HepG2 (cell line): ENCODE measurements at regions not wholly inside any gene's neighbourhood (a gene's known extent, or its start where the extent isn't known, plus 50 kb on each side); places are given as distances from the start of the nearest gene placed in this dataset.

Experiments
- CENPBD1 ChIP-seq: sonication (generic); formaldehyde crosslinking; IDR thresholded peaks from 2 replicates; pipeline ENCODE4 v1.8.0; 2022; ENCODE audit warnings: missing genetic modification reagents, low read depth, mild to moderate bottlenecking, borderline replicate concordance
- EP300 ChIP-seq, 3 experiments: sonication (generic) in 1 of 3; formaldehyde crosslinking in 1 of 3; IDR thresholded peaks; 2 replicates each; pipeline versions ENCODE4 v1.5.1 to v1.6.1; 2011 to 2020; ENCODE audit warnings: low read depth in 2 of 3, low read length in 2 of 3, borderline replicate concordance in 1 of 3, improper control_type of control experiment in 1 of 3, mild to moderate bottlenecking in 1 of 3, missing genetic modification reagents in 1 of 3, moderate library complexity in 1 of 3
- PHB2 ChIP-seq: fragments of 450-650 bp; IDR thresholded peaks from 2 replicates; pipeline ENCODE4 v1.6.1; 2018; ENCODE audit not compliant: partially characterized antibody
- PLRG1 ChIP-seq: fragments of 450-650 bp; conservative IDR thresholded peaks from 2 replicates; pipeline ENCODE4 v1.6.1; 2016
- ZBTB4 ChIP-seq: sonication (generic); formaldehyde crosslinking; IDR thresholded peaks from 2 replicates; pipeline ENCODE4 v1.4.0; 2020; ENCODE audit warnings: missing genetic modification reagents, mild to moderate bottlenecking, borderline replicate concordance
- ZNF136 ChIP-seq: sonication (generic); formaldehyde crosslinking; IDR thresholded peaks from 2 replicates; pipeline ENCODE4 v1.8.1; 2022; ENCODE audit warnings: low read depth, mild to moderate bottlenecking, moderate library complexity, missing genetic modification reagents
- ZNF275 ChIP-seq: sonication (generic); formaldehyde crosslinking; IDR thresholded peaks from 2 replicates; pipeline ENCODE4 v1.8.0; 2022; ENCODE audit warnings: missing genetic modification reagents, mild to moderate bottlenecking, inconsistent platforms, borderline replicate concordance
- TF ChIP-seq, protein P1 (sequence below): sonication (generic); formaldehyde crosslinking; IDR thresholded peaks from 2 replicates; pipeline ENCODE4 v1.4.0; 2020; ENCODE audit warnings: missing genetic modification reagents
- TF ChIP-seq, protein P2 (sequence below): sonication (generic); formaldehyde crosslinking; IDR thresholded peaks from 2 replicates; pipeline ENCODE4 v1.4.0; 2020; ENCODE audit warnings: missing genetic modification reagents
- TF ChIP-seq, protein P3 (sequence below): sonication (generic); IDR thresholded peaks from 2 replicates; pipeline ENCODE4 v1.6.1; 2016; ENCODE audit warnings: low read depth, borderline replicate concordance
- TF ChIP-seq, protein P4 (sequence below): IDR thresholded peaks from 2 replicates; pipeline ENCODE4 v1.6.1; 2016; ENCODE audit warnings: control low read depth

- TF ChIP-seq, protein P1, sequence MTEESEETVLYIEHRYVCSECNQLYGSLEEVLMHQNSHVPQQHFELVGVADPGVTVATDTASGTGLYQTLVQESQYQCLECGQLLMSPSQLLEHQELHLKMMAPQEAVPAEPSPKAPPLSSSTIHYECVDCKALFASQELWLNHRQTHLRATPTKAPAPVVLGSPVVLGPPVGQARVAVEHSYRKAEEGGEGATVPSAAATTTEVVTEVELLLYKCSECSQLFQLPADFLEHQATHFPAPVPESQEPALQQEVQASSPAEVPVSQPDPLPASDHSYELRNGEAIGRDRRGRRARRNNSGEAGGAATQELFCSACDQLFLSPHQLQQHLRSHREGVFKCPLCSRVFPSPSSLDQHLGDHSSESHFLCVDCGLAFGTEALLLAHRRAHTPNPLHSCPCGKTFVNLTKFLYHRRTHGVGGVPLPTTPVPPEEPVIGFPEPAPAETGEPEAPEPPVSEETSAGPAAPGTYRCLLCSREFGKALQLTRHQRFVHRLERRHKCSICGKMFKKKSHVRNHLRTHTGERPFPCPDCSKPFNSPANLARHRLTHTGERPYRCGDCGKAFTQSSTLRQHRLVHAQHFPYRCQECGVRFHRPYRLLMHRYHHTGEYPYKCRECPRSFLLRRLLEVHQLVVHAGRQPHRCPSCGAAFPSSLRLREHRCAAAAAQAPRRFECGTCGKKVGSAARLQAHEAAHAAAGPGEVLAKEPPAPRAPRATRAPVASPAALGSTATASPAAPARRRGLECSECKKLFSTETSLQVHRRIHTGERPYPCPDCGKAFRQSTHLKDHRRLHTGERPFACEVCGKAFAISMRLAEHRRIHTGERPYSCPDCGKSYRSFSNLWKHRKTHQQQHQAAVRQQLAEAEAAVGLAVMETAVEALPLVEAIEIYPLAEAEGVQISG (CRISPR knock-in tag): no peak
- TF ChIP-seq ZBTB4 (CRISPR knock-in tag) (no peak), PLRG1 (no peak), EP300 (IDR thresholded peaks at IDR 0.05; ENCODE audit: low read depth in 2 of 2, low read length in 2 of 2) (no peak), EP300 (CRISPR knock-in tag; IDR thresholded peaks at IDR 0.05; ENCODE audit: borderline replicate concordance) (no peak), ZNF136 (CRISPR knock-in tag) (no peak), CENPBD1 (CRISPR knock-in tag) (no peak), PHB2 (no peak), ZNF275 (no peak)
- TF ChIP-seq, protein P2, sequence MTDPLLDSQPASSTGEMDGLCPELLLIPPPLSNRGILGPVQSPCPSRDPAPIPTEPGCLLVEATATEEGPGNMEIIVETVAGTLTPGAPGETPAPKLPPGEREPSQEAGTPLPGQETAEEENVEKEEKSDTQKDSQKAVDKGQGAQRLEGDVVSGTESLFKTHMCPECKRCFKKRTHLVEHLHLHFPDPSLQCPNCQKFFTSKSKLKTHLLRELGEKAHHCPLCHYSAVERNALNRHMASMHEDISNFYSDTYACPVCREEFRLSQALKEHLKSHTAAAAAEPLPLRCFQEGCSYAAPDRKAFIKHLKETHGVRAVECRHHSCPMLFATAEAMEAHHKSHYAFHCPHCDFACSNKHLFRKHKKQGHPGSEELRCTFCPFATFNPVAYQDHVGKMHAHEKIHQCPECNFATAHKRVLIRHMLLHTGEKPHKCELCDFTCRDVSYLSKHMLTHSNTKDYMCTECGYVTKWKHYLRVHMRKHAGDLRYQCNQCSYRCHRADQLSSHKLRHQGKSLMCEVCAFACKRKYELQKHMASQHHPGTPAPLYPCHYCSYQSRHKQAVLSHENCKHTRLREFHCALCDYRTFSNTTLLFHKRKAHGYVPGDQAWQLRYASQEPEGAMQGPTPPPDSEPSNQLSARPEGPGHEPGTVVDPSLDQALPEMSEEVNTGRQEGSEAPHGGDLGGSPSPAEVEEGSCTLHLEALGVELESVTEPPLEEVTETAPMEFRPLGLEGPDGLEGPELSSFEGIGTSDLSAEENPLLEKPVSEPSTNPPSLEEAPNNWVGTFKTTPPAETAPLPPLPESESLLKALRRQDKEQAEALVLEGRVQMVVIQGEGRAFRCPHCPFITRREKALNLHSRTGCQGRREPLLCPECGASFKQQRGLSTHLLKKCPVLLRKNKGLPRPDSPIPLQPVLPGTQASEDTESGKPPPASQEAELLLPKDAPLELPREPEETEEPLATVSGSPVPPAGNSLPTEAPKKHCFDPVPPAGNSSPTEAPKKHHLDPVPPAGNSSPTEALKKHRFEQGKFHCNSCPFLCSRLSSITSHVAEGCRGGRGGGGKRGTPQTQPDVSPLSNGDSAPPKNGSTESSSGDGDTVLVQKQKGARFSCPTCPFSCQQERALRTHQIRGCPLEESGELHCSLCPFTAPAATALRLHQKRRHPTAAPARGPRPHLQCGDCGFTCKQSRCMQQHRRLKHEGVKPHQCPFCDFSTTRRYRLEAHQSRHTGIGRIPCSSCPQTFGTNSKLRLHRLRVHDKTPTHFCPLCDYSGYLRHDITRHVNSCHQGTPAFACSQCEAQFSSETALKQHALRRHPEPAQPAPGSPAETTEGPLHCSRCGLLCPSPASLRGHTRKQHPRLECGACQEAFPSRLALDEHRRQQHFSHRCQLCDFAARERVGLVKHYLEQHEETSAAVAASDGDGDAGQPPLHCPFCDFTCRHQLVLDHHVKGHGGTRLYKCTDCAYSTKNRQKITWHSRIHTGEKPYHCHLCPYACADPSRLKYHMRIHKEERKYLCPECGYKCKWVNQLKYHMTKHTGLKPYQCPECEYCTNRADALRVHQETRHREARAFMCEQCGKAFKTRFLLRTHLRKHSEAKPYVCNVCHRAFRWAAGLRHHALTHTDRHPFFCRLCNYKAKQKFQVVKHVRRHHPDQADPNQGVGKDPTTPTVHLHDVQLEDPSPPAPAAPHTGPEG: no peak
- TF ChIP-seq, protein P3, sequence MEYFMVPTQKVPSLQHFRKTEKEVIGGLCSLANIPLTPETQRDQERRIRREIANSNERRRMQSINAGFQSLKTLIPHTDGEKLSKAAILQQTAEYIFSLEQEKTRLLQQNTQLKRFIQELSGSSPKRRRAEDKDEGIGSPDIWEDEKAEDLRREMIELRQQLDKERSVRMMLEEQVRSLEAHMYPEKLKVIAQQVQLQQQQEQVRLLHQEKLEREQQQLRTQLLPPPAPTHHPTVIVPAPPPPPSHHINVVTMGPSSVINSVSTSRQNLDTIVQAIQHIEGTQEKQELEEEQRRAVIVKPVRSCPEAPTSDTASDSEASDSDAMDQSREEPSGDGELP: peak; percentile 79; the same call in 1 of the 2 replicates
- TF ChIP-seq, protein P4, sequence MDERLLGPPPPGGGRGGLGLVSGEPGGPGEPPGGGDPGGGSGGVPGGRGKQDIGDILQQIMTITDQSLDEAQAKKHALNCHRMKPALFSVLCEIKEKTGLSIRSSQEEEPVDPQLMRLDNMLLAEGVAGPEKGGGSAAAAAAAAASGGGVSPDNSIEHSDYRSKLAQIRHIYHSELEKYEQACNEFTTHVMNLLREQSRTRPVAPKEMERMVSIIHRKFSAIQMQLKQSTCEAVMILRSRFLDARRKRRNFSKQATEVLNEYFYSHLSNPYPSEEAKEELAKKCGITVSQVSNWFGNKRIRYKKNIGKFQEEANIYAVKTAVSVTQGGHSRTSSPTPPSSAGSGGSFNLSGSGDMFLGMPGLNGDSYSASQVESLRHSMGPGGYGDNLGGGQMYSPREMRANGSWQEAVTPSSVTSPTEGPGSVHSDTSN: peak; percentile 43; the same call in 1 of the 2 replicates
Observed at GRCh38 chr5:39624268-39624886, 199.6 kb upstream of the DAB2 start (continued).
